22Rv1 (cell line): ENCODE measurements at regions not wholly inside any gene's neighbourhood (a gene's known extent, or its start where the extent isn't known, plus 50 kb on each side); places are given as distances from the start of the nearest gene placed in this dataset.

Experiments
- CTCF ChIP-seq: fragments of 450-650 bp; IDR thresholded peaks from 2 replicates; pipeline ENCODE4 v1.5.1; 2017; ENCODE audit warnings: mild to moderate bottlenecking
- ZFX ChIP-seq: fragments of 450-650 bp; IDR thresholded peaks from 2 replicates; pipeline ENCODE4 v1.6.1; 2017; ENCODE audit warnings: antibody characterized with exemption, borderline replicate concordance

GRCh38 chr13:73720216-73720840 lies 413.9 kb downstream of the KLF12 start:
- TF ChIP-seq CTCF: no peak
- no peak for TF ChIP-seq ZFX
